Endothelial cell of umbilical vein (primary cell): ENCODE measurements at regions not wholly inside any gene's neighbourhood (a gene's known extent, or its start where the extent isn't known, plus 50 kb on each side); places are given as distances from the start of the nearest gene placed in this dataset.

Experiments used
- BruUV-seq: library from RNA; stranded (reverse); fragments of 400-500 nt; replicated peaks from 2 replicates; lab custom pipeline; 2021; lab: Mats Ljungman, UMichigan
- CTCF ChIA-PET: fragments of 300-600, 350-600 bp; sonication (Branson Sonifier 250); formaldehyde crosslinking; loops from one replicate; lab custom pipeline; 2021; ENCODE audit warnings: antibody characterized with exemption, inconsistent platforms; lab: Charles Lee
- POLR2A ChIA-PET: fragments of 300-600, 350-600 bp; sonication (Branson Sonifier 250); formaldehyde crosslinking; loops from one replicate; lab custom pipeline; 2021; ENCODE audit warnings: antibody characterized with exemption, inconsistent platforms; lab: Charles Lee
- DNase-seq: peaks from one replicate; pipeline ENCODE4 v3.0.0-alpha.2; 2011; ENCODE audit warnings: low read depth, low spot score
- FAIRE-seq: peaks from 2 replicates; lab custom pipeline; 2011; peaks lifted over from hg19 to GRCh38; lab: Jason Lieb, UNC
- H2AFZ ChIP-seq: 2 replicates; pipeline ENCODE4 v1.6.0; 2012; ENCODE audit warnings: low read depth, low read length, control low read depth, inconsistent platforms
- H3K27ac ChIP-seq: 2 replicates; pipeline ENCODE4 v1.5.1; 2011; ENCODE audit warnings: low read depth, mild to moderate bottlenecking, control low read depth, low read length, moderate library complexity; ENCODE audit not compliant: insufficient read depth
- H3K27me3 ChIP-seq, 2 experiments: 2 replicates each; pipeline versions ENCODE4 v1.6.0 to v1.6.1; 2011; ENCODE audit warnings: low read length in 2 of 2, mixed read lengths in 1 of 2; ENCODE audit not compliant: control insufficient read depth in 2 of 2, insufficient read depth in 2 of 2
- H3K36me3 ChIP-seq, 2 experiments: 2 replicates in 1 of 2; 3 replicates in 1 of 2; pipeline ENCODE4 v1.5.1; 2011; ENCODE audit warnings: low read length in 2 of 2, mild to moderate bottlenecking in 1 of 2, moderate library complexity in 1 of 2; ENCODE audit not compliant: control insufficient read depth in 2 of 2, insufficient read depth in 2 of 2; ENCODE audit errors: extremely low read depth in 1 of 2
- H3K4me1 ChIP-seq: 3 replicates; pipeline ENCODE4 v1.5.1; 2011; ENCODE audit warnings: mild to moderate bottlenecking, low read length; ENCODE audit not compliant: control insufficient read depth, insufficient read depth; ENCODE audit errors: extremely low read depth
- H3K4me2 ChIP-seq: 2 replicates; pipeline ENCODE4 v1.6.1; 2011; ENCODE audit warnings: low read length, control low read depth, mixed read lengths; ENCODE audit not compliant: insufficient read depth
- H3K4me3 ChIP-seq, 3 experiments: fragments of 200-600 bp in 1 of 3; sonication (generic), shearing (Covaris generic) in 1 of 3; replicated peaks in 1 of 3; 2 replicates each; pipeline ENCODE4 v1.5.1; 2011 to 2016; ENCODE audit warnings: control low read depth in 3 of 3, low read length in 3 of 3, mild to moderate bottlenecking in 2 of 3, inconsistent platforms in 1 of 3, low read depth in 1 of 3, moderate library complexity in 1 of 3; ENCODE audit not compliant: insufficient read depth in 1 of 3
- H3K79me2 ChIP-seq: 2 replicates; pipeline ENCODE4 v1.6.0; 2012; ENCODE audit warnings: low read length, inconsistent platforms; ENCODE audit not compliant: control insufficient read depth, insufficient read depth
- H3K9ac ChIP-seq: replicated peaks from 2 replicates; pipeline ENCODE3; 2011; ENCODE audit warnings: low read length, control low read depth; ENCODE audit not compliant: insufficient read depth; ENCODE audit errors: extremely low read depth
- H3K9me1 ChIP-seq: replicated peaks from 3 replicates; pipeline ENCODE4 v1.6.0; 2011; ENCODE audit warnings: mild to moderate bottlenecking, low read length; ENCODE audit not compliant: control insufficient read depth, insufficient read depth; ENCODE audit errors: extremely low read depth
- H3K9me3 ChIP-seq: replicated peaks from 2 replicates; pipeline ENCODE4 v1.5.1; 2012; ENCODE audit warnings: low read length, inconsistent platforms; ENCODE audit not compliant: control insufficient read depth, insufficient read depth
- H4K20me1 ChIP-seq: replicated peaks from 2 replicates; pipeline ENCODE3; 2011; ENCODE audit warnings: mild to moderate bottlenecking, low read length; ENCODE audit not compliant: control insufficient read depth, insufficient read depth; ENCODE audit errors: extremely low read depth
- CTCF ChIP-seq, 2 donors: IDR thresholded peaks; 1 replicate in 1 of 2; 2 replicates in 1 of 2; pipeline ENCODE4 v1.5.1; 2011; ENCODE audit warnings: low read length in 2 of 2, mild to moderate bottlenecking in 2 of 2, moderate library complexity in 2 of 2, control low read depth in 1 of 2, inconsistent platforms in 1 of 2, low read depth in 1 of 2; ENCODE audit not compliant: insufficient read depth in 1 of 2; ENCODE audit errors: extremely low read depth in 1 of 2
- EZH2 ChIP-seq: IDR thresholded peaks from 2 replicates; pipeline ENCODE4 v1.6.1; 2012; ENCODE audit warnings: borderline replicate concordance, low read depth, mild to moderate bottlenecking, moderate library complexity, low read length, inconsistent platforms; ENCODE audit not compliant: severe bottlenecking
- FOS ChIP-seq: IDR thresholded peaks from 2 replicates; pipeline ENCODE4 v1.6.1; 2011; ENCODE audit warnings: mild to moderate bottlenecking, low read length, moderate library complexity, borderline replicate concordance; ENCODE audit not compliant: insufficient read depth
- GATA2 ChIP-seq: IDR thresholded peaks from 2 replicates; pipeline ENCODE4 v1.7.0; 2011; ENCODE audit warnings: low read depth, mild to moderate bottlenecking, moderate library complexity, mixed read lengths, low read length; ENCODE audit not compliant: insufficient read length, insufficient read depth
- JUN ChIP-seq: IDR thresholded peaks from 2 replicates; pipeline ENCODE4 v1.6.1; 2011; ENCODE audit warnings: borderline replicate concordance, low read depth; ENCODE audit not compliant: insufficient read length, insufficient read depth
- MAX ChIP-seq: IDR thresholded peaks from 2 replicates; pipeline ENCODE4 v1.6.1; 2011; ENCODE audit not compliant: insufficient read depth, insufficient read length
- MYC ChIP-seq: IDR thresholded peaks from one replicate; pipeline ENCODE4 v1.6.1; 2011; ENCODE audit warnings: mild to moderate bottlenecking, low read depth, low read length
- POLR2A ChIP-seq: IDR thresholded peaks from 2 replicates; pipeline ENCODE4 v1.6.1; 2012; ENCODE audit warnings: low read depth, mild to moderate bottlenecking, control low read depth, low read length
- POLR2AphosphoS5 ChIP-seq: IDR thresholded peaks from 2 replicates; pipeline ENCODE4 v1.6.1; 2012; ENCODE audit warnings: low read depth, mild to moderate bottlenecking, control low read depth, low read length, moderate library complexity; ENCODE audit not compliant: insufficient read depth
- dilution Hi-C: fragments of 300-500 bp; cut with MboI; formaldehyde crosslinking; loops from one replicate; pipeline ENCODE4 v1.15.0; 2019; ENCODE audit warnings: low sequenced_read_pairs; ENCODE audit not compliant: extremely low pct_ligation_motif_present
- intact Hi-C: fragments of 100-400 bp; cut with micrococcal nuclease; formaldehyde crosslinking; loops from one replicate; pipeline ENCODE4 v1.10.0; 2022

GRCh38 chr3:109679664-109680063 lies 342.3 kb upstream of the DPPA4 start:
- no peaks in the 10 kb centered on the region for H3K9me1 ChIP-seq
- no peak for TF ChIP-seq POLR2A
- no peak for TF ChIP-seq EZH2
- no peak for TF ChIP-seq CTCF (IDR thresholded peaks at IDR 0.05; ENCODE audit: extremely low read depth in 1 of 2, insufficient read depth in 1 of 2, low read depth in 1 of 2, low read length in 2 of 2)
- TF ChIP-seq FOS, result no peak
- no peak for TF ChIP-seq JUN
- TF ChIP-seq GATA2, result no peak
- TF ChIP-seq POLR2AphosphoS5, result no peak
- no peak for TF ChIP-seq MAX
- TF ChIP-seq MYC, result no peak
- no peak overlapping the region for H3K9ac ChIP-seq
- no peaks in the 10 kb centered on the region for H3K79me2 ChIP-seq
- ChIA-PET POLR2A (no interaction called here), CTCF (no interaction called here)
- dilution Hi-C loops (no loop called here), intact Hi-C loops (no loop called here)
- no peaks in the 10 kb centered on the region for H4K20me1 ChIP-seq
- H3K4me2 ChIP-seq, result no peak overlapping the region
- no peak overlapping the region for H2AFZ ChIP-seq
- H3K9me3 ChIP-seq, result peaks cover 2% of the 10 kb centered on the region
- no peaks in the 10 kb centered on the region for H3K36me3 ChIP-seq
- H3K27me3 ChIP-seq, result no peaks in the 10 kb centered on the region
- no peak for FAIRE-seq
- H3K4me3 ChIP-seq, result no peak overlapping the region
- DNase-seq, result no peak
- no TSS peak for BruUV-seq
- no peak overlapping the region for H3K27ac ChIP-seq
- no peaks in the 10 kb centered on the region for H3K4me1 ChIP-seq
